Activated naive CD8-positive, alpha-beta T cell treated with anti-CD3 and anti-CD28 coated beads, Interleukin-2, amount 50 U/mL, for 24 hours (primary cell): ENCODE measurements at regions not wholly inside any gene's neighbourhood (a gene's known extent, or its start where the extent isn't known, plus 50 kb on each side); places are given as distances from the start of the nearest gene placed in this dataset.
"Not testable (repeated sequence)": the region's sequence is repeated elsewhere in the genome, so short reads cannot be mapped to it uniquely, and the experiment has no call there.

Experiments
- ATAC-seq: fragments of 150-1000 bp; cut with Tn5 transposase; one replicate; pipeline ENCODE4 v1.10.0; 2021
- DNase-seq: peaks from one replicate; pipeline ENCODE4 v3.0.0; 2021
- H3K27ac Mint-ChIP-seq: one replicate; pipeline ENCODE4 v1.8.0; 2021; ENCODE audit warnings: mild to moderate bottlenecking, mixed read lengths
- H3K27me3 Mint-ChIP-seq: one replicate; pipeline ENCODE4 v1.8.0; 2021; ENCODE audit warnings: mixed read lengths
- H3K36me3 Mint-ChIP-seq: one replicate; pipeline ENCODE4 v1.8.0; 2021; ENCODE audit warnings: low read depth, mixed read lengths
- H3K4me1 Mint-ChIP-seq: one replicate; pipeline ENCODE4 v1.8.0; 2021; ENCODE audit warnings: mixed read lengths
- H3K4me3 Mint-ChIP-seq: one replicate; pipeline ENCODE4 v1.8.0; 2021; ENCODE audit warnings: mild to moderate bottlenecking, moderate library complexity, mixed read lengths
- H3K9me3 Mint-ChIP-seq: one replicate; pipeline ENCODE4 v1.8.0; 2021; ENCODE audit warnings: mixed read lengths

- H3K27ac Mint-ChIP-seq, ATAC-seq, H3K4me1 Mint-ChIP-seq, DNase-seq, H3K36me3 Mint-ChIP-seq, H3K27me3 Mint-ChIP-seq, H3K9me3 Mint-ChIP-seq, H3K4me3 Mint-ChIP-seq: not testable (repeated sequence)
These were observed 319.3 kb downstream of the SPATA31A6 start for GRCh38 chr9:42502620-42503264.

- not testable (repeated sequence) for H3K27ac Mint-ChIP-seq, H3K27me3 Mint-ChIP-seq, ATAC-seq, H3K36me3 Mint-ChIP-seq, H3K4me3 Mint-ChIP-seq, H3K4me1 Mint-ChIP-seq, H3K9me3 Mint-ChIP-seq, DNase-seq
These were observed 324.7 kb downstream of the SPATA31A6 start for GRCh38 chr9:42508111-42508510.

DNA sequence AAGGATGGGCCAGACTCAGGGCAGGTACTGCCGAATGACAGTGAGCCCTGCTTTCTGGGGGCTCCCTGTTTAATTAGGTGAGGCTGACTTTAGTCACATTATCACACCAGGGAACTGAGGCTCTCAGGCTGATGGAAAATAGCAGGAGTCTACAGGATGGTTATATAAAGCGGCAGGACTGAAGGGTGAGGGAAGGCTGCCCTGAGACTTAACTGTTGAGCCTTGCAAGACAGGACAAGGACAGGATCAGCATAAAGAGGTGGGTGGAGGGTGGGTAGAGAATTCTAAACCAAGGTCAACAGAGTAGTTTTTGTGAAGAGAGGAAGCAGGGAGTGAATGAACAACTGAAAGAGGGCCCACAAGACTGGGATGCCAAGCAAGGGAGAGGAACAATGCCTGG, 330.1 kb downstream of the SPATA31A6 start:
- not testable (repeated sequence) for H3K27me3 Mint-ChIP-seq, H3K4me3 Mint-ChIP-seq, DNase-seq, H3K27ac Mint-ChIP-seq, H3K36me3 Mint-ChIP-seq, ATAC-seq, H3K9me3 Mint-ChIP-seq, H3K4me1 Mint-ChIP-seq

GRCh38 chr9:42534325-42534983, 351.0 kb downstream of the SPATA31A6 start:
- not testable (repeated sequence) for H3K36me3 Mint-ChIP-seq, H3K27me3 Mint-ChIP-seq, DNase-seq, H3K4me1 Mint-ChIP-seq, H3K4me3 Mint-ChIP-seq, H3K9me3 Mint-ChIP-seq, H3K27ac Mint-ChIP-seq, ATAC-seq

DNA sequence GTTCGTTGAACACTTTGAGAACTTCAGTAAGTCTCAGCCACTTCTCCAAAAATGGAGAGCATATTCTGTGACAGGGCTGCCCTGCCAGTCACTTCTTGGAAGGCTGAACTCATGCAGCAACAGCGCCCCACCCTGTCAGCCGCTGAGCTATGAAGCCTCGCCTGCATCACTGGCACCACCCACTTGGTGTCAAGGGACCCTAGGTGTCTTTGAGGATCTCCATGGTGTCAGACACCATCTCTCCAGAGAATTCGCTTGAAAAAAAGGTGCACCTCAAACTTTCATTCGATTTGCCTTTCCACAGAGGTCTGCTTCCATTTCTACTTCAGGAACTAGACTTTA, 351.5 kb downstream of the SPATA31A6 start:
- H3K27ac Mint-ChIP-seq, H3K27me3 Mint-ChIP-seq, H3K4me1 Mint-ChIP-seq, H3K4me3 Mint-ChIP-seq, ATAC-seq, H3K9me3 Mint-ChIP-seq, H3K36me3 Mint-ChIP-seq: not testable (repeated sequence)
- peak; percentile 1 for DNase-seq

DNA sequence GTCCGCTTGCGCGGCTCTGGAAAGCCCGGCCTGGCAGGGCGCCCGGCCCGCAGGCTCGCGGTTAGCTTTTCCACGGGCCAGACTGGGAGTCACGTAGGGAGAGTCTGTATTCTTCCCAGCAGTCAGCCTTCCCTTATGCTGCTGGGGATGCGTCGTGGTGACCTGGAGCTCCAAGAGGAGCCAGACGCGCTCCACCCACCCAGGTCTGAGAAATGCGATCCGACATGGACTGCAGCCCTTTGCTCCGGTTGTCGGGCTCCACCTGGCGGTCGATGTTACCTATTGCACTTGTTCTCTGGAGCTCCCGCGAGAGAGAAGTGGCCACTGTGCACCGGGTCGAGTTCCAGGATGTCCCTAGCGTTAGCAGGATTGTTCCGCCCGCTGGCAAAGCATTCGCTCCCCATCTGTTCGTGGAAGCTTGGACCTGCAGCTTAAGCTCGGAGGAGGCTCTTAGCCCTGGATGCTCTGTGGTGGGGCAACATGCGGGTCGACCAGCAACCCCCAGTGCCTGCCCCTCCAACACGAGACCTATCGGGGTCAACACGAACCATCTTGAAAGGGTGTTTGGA, 367.4 kb downstream of the SPATA31A6 start:
- not testable (repeated sequence) for DNase-seq, ATAC-seq

DNA sequence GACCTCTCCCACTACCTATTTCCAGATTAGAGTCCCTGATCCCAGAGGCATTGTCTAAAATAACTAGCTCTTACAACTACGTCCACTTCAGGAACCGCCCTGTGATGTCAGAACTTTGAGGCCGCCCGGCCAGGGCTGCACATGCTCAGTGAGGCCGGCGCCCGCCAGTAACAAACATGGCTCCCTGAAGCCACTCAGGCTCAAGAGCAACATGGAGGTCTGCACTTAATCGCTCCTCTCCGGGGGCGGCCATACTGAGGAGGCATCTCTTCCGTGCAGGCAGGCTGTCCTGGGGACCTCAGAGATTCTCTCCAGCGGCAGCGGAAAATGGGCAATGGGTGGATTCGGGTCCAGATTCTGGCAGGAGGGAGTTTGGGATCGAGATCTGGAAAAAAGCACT, 385.1 kb downstream of the SPATA31A6 start:
- H3K36me3 Mint-ChIP-seq, ATAC-seq, H3K27ac Mint-ChIP-seq, DNase-seq, H3K4me1 Mint-ChIP-seq, H3K4me3 Mint-ChIP-seq, H3K9me3 Mint-ChIP-seq, H3K27me3 Mint-ChIP-seq: not testable (repeated sequence)

More for the DNA sequence above, 367.4 kb downstream of the SPATA31A6 start:
- not testable (repeated sequence) for H3K36me3 Mint-ChIP-seq, H3K27ac Mint-ChIP-seq, H3K27me3 Mint-ChIP-seq, H3K4me3 Mint-ChIP-seq, H3K4me1 Mint-ChIP-seq, H3K9me3 Mint-ChIP-seq

- not testable (repeated sequence) for H3K27me3 Mint-ChIP-seq, H3K4me1 Mint-ChIP-seq, H3K27ac Mint-ChIP-seq, H3K36me3 Mint-ChIP-seq, H3K9me3 Mint-ChIP-seq, ATAC-seq, H3K4me3 Mint-ChIP-seq
- DNase-seq, result peak; percentile 3
These were observed 385.6 kb downstream of the SPATA31A6 start for GRCh38 chr9:42568942-42569556.

GRCh38 chr9:42577851-42578250, 394.4 kb downstream of the SPATA31A6 start:
- H3K27me3 Mint-ChIP-seq, DNase-seq, H3K36me3 Mint-ChIP-seq, H3K4me1 Mint-ChIP-seq, H3K4me3 Mint-ChIP-seq, ATAC-seq, H3K9me3 Mint-ChIP-seq, H3K27ac Mint-ChIP-seq: not testable (repeated sequence)
